Osteoblast (primary cell): ENCODE measurements at regions not wholly inside any gene's neighbourhood (a gene's known extent, or its start where the extent isn't known, plus 50 kb on each side); places are given as distances from the start of the nearest gene placed in this dataset.

ENCODE experiments used
- DNase-seq: peaks from one replicate; pipeline ENCODE4 v3.0.0; 2011; ENCODE audit warnings: low spot score, mixed read lengths; ENCODE audit not compliant: insufficient read length; ENCODE audit errors: missing footprints
- H2AFZ ChIP-seq: 2 replicates; pipeline ENCODE4 v1.6.0; 2011; ENCODE audit warnings: mild to moderate bottlenecking, low read length
- H3K27ac ChIP-seq: 2 replicates; pipeline ENCODE4 v1.5.1; 2011; ENCODE audit warnings: mild to moderate bottlenecking, low read depth, low read length, moderate library complexity
- H3K27me3 ChIP-seq: 2 replicates; pipeline ENCODE4 v1.6.0; 2012; ENCODE audit warnings: mild to moderate bottlenecking, control low read depth, inconsistent platforms, low read length, moderate library complexity; ENCODE audit not compliant: insufficient read depth
- H3K36me3 ChIP-seq: 2 replicates; pipeline ENCODE4 v1.5.1; 2011; ENCODE audit warnings: mild to moderate bottlenecking, low read length, control low read depth, moderate library complexity; ENCODE audit not compliant: insufficient read depth
- H3K4me1 ChIP-seq: 2 replicates; pipeline ENCODE4 v1.5.1; 2011; ENCODE audit warnings: mild to moderate bottlenecking, low read length, control low read depth, moderate library complexity; ENCODE audit not compliant: insufficient read depth
- H3K4me2 ChIP-seq: 2 replicates; pipeline ENCODE4 v1.6.0; 2011; ENCODE audit warnings: mild to moderate bottlenecking, low read length; ENCODE audit not compliant: insufficient read depth
- H3K4me3 ChIP-seq: fragments of 200-600 bp; sonication (generic); 3 replicates; pipeline ENCODE4 v1.5.1; 2012; ENCODE audit warnings: mild to moderate bottlenecking, low read length, inconsistent platforms; ENCODE audit not compliant: insufficient read depth
- H3K79me2 ChIP-seq: 2 replicates; pipeline ENCODE4 v1.6.0; 2012; ENCODE audit warnings: mild to moderate bottlenecking, low read length, control low read depth, inconsistent platforms; ENCODE audit not compliant: insufficient read depth
- H3K9me3 ChIP-seq: 2 replicates; pipeline ENCODE4 v1.5.1; 2011; ENCODE audit warnings: low read depth, low read length, control low read depth
- H4K20me1 ChIP-seq: 2 replicates; pipeline ENCODE4 v1.6.0; 2012; ENCODE audit warnings: mild to moderate bottlenecking, low read length, control low read depth; ENCODE audit not compliant: insufficient read depth
- CTCF ChIP-seq: IDR thresholded peaks from 2 replicates; pipeline ENCODE4 v1.5.1; 2011; ENCODE audit warnings: mild to moderate bottlenecking, low read depth, low read length, moderate library complexity; ENCODE audit errors: extremely low read depth

- Histone ChIP-seq H3K4me1 (peaks cover 4% of the 10 kb centered on the region), H3K79me2 (no peaks in the 10 kb centered on the region), H3K4me3 (no peak overlapping the region), H3K27me3 (no peaks in the 10 kb centered on the region), H3K36me3 (no peaks in the 10 kb centered on the region), H3K27ac (no peak overlapping the region), H4K20me1 (no peaks in the 10 kb centered on the region), H3K4me2 (no peak overlapping the region), H3K9me3 (no peaks in the 10 kb centered on the region), H2AFZ (no peak overlapping the region)
- no peak for DNase-seq
- TF ChIP-seq CTCF, result no peak
These were observed 185.8 kb downstream of the SHOX start for GRCh38 chrX:816411-816810.

- Histone ChIP-seq H3K27me3 (peaks cover 4% of the 10 kb centered on the region), H3K4me2 (no peak overlapping the region), H3K36me3 (no peaks in the 10 kb centered on the region), H3K4me3 (no peak overlapping the region), H3K4me1 (no peaks in the 10 kb centered on the region), H4K20me1 (no peaks in the 10 kb centered on the region), H3K9me3 (no peaks in the 10 kb centered on the region), H3K79me2 (no peaks in the 10 kb centered on the region), H3K27ac (no peak overlapping the region), H2AFZ (no peak overlapping the region)
- DNase-seq, result no peak
- no peak for TF ChIP-seq CTCF
These were observed 179.6 kb downstream of the SHOX start for GRCh38 chrX:810186-810585.

GRCh38 chrX:809081-809480, 178.5 kb downstream of the SHOX start:
- Histone ChIP-seq H3K4me3 (no peak overlapping the region), H3K4me2 (no peak overlapping the region), H3K79me2 (no peaks in the 10 kb centered on the region), H4K20me1 (no peaks in the 10 kb centered on the region), H3K9me3 (no peaks in the 10 kb centered on the region), H3K4me1 (no peaks in the 10 kb centered on the region), H3K27me3 (peaks cover 10% of the 10 kb centered on the region), H2AFZ (no peak overlapping the region), H3K36me3 (no peaks in the 10 kb centered on the region), H3K27ac (no peak overlapping the region)
- no peak for DNase-seq
- no peak for TF ChIP-seq CTCF

GRCh38 chrX:806586-806985, 176.0 kb downstream of the SHOX start:
- Histone ChIP-seq H2AFZ (no peak overlapping the region), H3K36me3 (no peaks in the 10 kb centered on the region), H3K27ac (no peak overlapping the region), H4K20me1 (no peaks in the 10 kb centered on the region), H3K79me2 (no peaks in the 10 kb centered on the region), H3K9me3 (no peaks in the 10 kb centered on the region), H3K27me3 (peaks cover 10% of the 10 kb centered on the region), H3K4me1 (no peaks in the 10 kb centered on the region), H3K4me2 (no peak overlapping the region), H3K4me3 (no peak overlapping the region)
- no peak for DNase-seq
- no peak for TF ChIP-seq CTCF
